Effector memory CD4-positive, alpha-beta T cell (primary cell): ENCODE measurements at regions not wholly inside any gene's neighbourhood (a gene's known extent, or its start where the extent isn't known, plus 50 kb on each side); places are given as distances from the start of the nearest gene placed in this dataset.
"Not testable (repeated sequence)": the region's sequence is repeated elsewhere in the genome, so short reads cannot be mapped to it uniquely, and the experiment has no call there.

Source experiments
- DNase-seq, 3 donors: peaks; one replicate each; pipeline ENCODE4 v3.0.0-alpha.2; 2020
- H3K27ac ChIP-seq: 2 replicates; pipeline ENCODE4 v1.7.0; 2013; ENCODE audit warnings: mild to moderate bottlenecking, low read length, moderate library complexity; ENCODE audit not compliant: insufficient read depth, poor library complexity, severe bottlenecking
- H3K27me3 ChIP-seq: replicated peaks from 2 replicates; pipeline ENCODE4 v1.7.0; 2013; ENCODE audit warnings: mild to moderate bottlenecking, low read length; ENCODE audit not compliant: insufficient read depth, control insufficient read depth, poor library complexity, severe bottlenecking
- H3K36me3 ChIP-seq: 2 replicates; pipeline ENCODE4 v1.7.0; 2013; ENCODE audit warnings: mild to moderate bottlenecking, low read length, moderate library complexity; ENCODE audit not compliant: control insufficient read depth, insufficient read depth
- H3K4me1 ChIP-seq: 2 replicates; pipeline ENCODE4 v1.7.0; 2013; ENCODE audit warnings: low read length, mild to moderate bottlenecking; ENCODE audit not compliant: control insufficient read depth, insufficient read depth, poor library complexity, severe bottlenecking
- H3K4me3 ChIP-seq: 2 replicates; pipeline ENCODE4 v1.7.0; 2013; ENCODE audit warnings: low read length, low read depth, mild to moderate bottlenecking; ENCODE audit not compliant: insufficient read depth, poor library complexity, severe bottlenecking
- H3K9me3 ChIP-seq: 2 replicates; pipeline ENCODE4 v1.7.0; 2013; ENCODE audit warnings: mild to moderate bottlenecking, low read length, moderate library complexity; ENCODE audit not compliant: control insufficient read depth

- Histone ChIP-seq H3K27me3 (no peaks in the 10 kb centered on the region), H3K36me3 (no peaks in the 10 kb centered on the region), H3K4me3 (no peak overlapping the region), H3K4me1 (no peaks in the 10 kb centered on the region), H3K9me3 (no peaks in the 10 kb centered on the region), H3K27ac (no peak overlapping the region)
- DNase-seq = no peak
Measured at GRCh38 chr6:165178056-165178455, 131.3 kb downstream of the C6orf118 start.

- H3K27ac ChIP-seq = no peak overlapping the region
- H3K4me3 ChIP-seq = no peak overlapping the region
- no peaks in the 10 kb centered on the region for H3K36me3 ChIP-seq
- no peaks in the 10 kb centered on the region for H3K4me1 ChIP-seq
- DNase-seq = no peak
- H3K9me3 ChIP-seq = no peaks in the 10 kb centered on the region
- no peaks in the 10 kb centered on the region for H3K27me3 ChIP-seq
Measured at GRCh38 chr6:165173484-165173883, 135.9 kb downstream of the C6orf118 start.

- Histone ChIP-seq H3K9me3 (no peaks in the 10 kb centered on the region), H3K27ac (no peak overlapping the region), H3K36me3 (no peaks in the 10 kb centered on the region), H3K4me3 (no peak overlapping the region), H3K27me3 (no peaks in the 10 kb centered on the region), H3K4me1 (no peaks in the 10 kb centered on the region)
- DNase-seq = no peak
Measured at GRCh38 chr6:165167861-165168260, 141.5 kb downstream of the C6orf118 start.

GRCh38 chr6:165167311-165167710 is 142.1 kb downstream of the C6orf118 start:
- Histone ChIP-seq H3K9me3 (no peaks in the 10 kb centered on the region), H3K36me3 (no peaks in the 10 kb centered on the region), H3K27me3 (no peaks in the 10 kb centered on the region), H3K4me3 (no peak overlapping the region), H3K27ac (no peak overlapping the region), H3K4me1 (no peaks in the 10 kb centered on the region)
- no peak for DNase-seq

GRCh38 chr6:165163519-165163918 is 145.9 kb downstream of the C6orf118 start:
- Histone ChIP-seq H3K4me1 (no peaks in the 10 kb centered on the region), H3K9me3 (no peaks in the 10 kb centered on the region), H3K4me3 (no peak overlapping the region), H3K27me3 (no peaks in the 10 kb centered on the region), H3K27ac (no peak overlapping the region), H3K36me3 (no peaks in the 10 kb centered on the region)
- DNase-seq = no peak

GRCh38 chr6:165159460-165159859 is 149.9 kb downstream of the C6orf118 start:
- no peaks in the 10 kb centered on the region for H3K27me3 ChIP-seq

GRCh38 chr6:165146456-165146855 is 162.9 kb downstream of the C6orf118 start:
- Histone ChIP-seq H3K27ac (no peak overlapping the region), H3K4me3 (no peak overlapping the region), H3K27me3 (no peaks in the 10 kb centered on the region), H3K9me3 (no peaks in the 10 kb centered on the region), H3K36me3 (no peaks in the 10 kb centered on the region), H3K4me1 (no peaks in the 10 kb centered on the region)
- no peak for DNase-seq

More at GRCh38 chr6:165159460-165159859, 149.9 kb downstream of the C6orf118 start:
- Histone ChIP-seq H3K36me3 (no peaks in the 10 kb centered on the region), H3K27ac (no peak overlapping the region), H3K9me3 (no peaks in the 10 kb centered on the region), H3K4me1 (no peaks in the 10 kb centered on the region), H3K4me3 (no peak overlapping the region)
- DNase-seq = no peak

GRCh38 chr6:165135889-165136288 is 173.5 kb downstream of the C6orf118 start:
- Histone ChIP-seq H3K4me3 (no peak overlapping the region), H3K9me3 (no peaks in the 10 kb centered on the region), H3K27ac (no peak overlapping the region), H3K4me1 (no peaks in the 10 kb centered on the region), H3K36me3 (no peaks in the 10 kb centered on the region), H3K27me3 (no peaks in the 10 kb centered on the region)
- no peak for DNase-seq

- DNase-seq = no peak
- no peaks in the 10 kb centered on the region for H3K27me3 ChIP-seq
- no peak overlapping the region for H3K4me3 ChIP-seq
- no peaks in the 10 kb centered on the region for H3K9me3 ChIP-seq
- H3K36me3 ChIP-seq = no peaks in the 10 kb centered on the region
- no peak overlapping the region for H3K27ac ChIP-seq
- H3K4me1 ChIP-seq = no peaks in the 10 kb centered on the region
Measured at GRCh38 chr6:165129086-165129485, 180.3 kb downstream of the C6orf118 start.

GRCh38 chr6:165127743-165128142 is 181.7 kb downstream of the C6orf118 start:
- not testable (repeated sequence) for H3K9me3 ChIP-seq, H3K36me3 ChIP-seq, DNase-seq, H3K4me3 ChIP-seq, H3K27me3 ChIP-seq, H3K27ac ChIP-seq, H3K4me1 ChIP-seq

GRCh38 chr6:165124681-165125080 is 184.7 kb downstream of the C6orf118 start:
- H3K9me3 ChIP-seq, H3K27me3 ChIP-seq, DNase-seq, H3K36me3 ChIP-seq, H3K4me3 ChIP-seq, H3K4me1 ChIP-seq, H3K27ac ChIP-seq: not testable (repeated sequence)
